HCT116 (cell line): ENCODE measurements at regions not wholly inside any gene's neighbourhood (a gene's known extent, or its start where the extent isn't known, plus 50 kb on each side); places are given as distances from the start of the nearest gene placed in this dataset.

ENCODE experiments used
- EZH2 ChIP-seq: fragments of 200-600 bp; sonication (generic); IDR thresholded peaks from 2 replicates; pipeline ENCODE4 v1.6.1; 2017; ENCODE audit warnings: antibody characterized with exemption, mixed run types
- POLR2A ChIP-seq: IDR thresholded peaks from 2 replicates; pipeline ENCODE4 v1.7.0; 2011; ENCODE audit warnings: borderline replicate concordance; ENCODE audit not compliant: insufficient read depth, insufficient read length; ENCODE audit errors: extremely low read depth
- YY1 ChIP-seq: IDR thresholded peaks from 2 replicates; pipeline ENCODE4 v1.6.1; 2011; ENCODE audit warnings: low read length, low read depth, moderate library complexity, mild to moderate bottlenecking; ENCODE audit not compliant: insufficient replicate concordance; ENCODE audit errors: extremely low read depth
- TF ChIP-seq, protein P1 (sequence below), 3 experiments: fragments of 200-600 bp in 1 of 3; sonication (generic) in 1 of 3; IDR thresholded peaks in 2 of 3; conservative IDR thresholded peaks in 1 of 3; 2 replicates each; pipeline ENCODE4 v1.5.1; 2012 to 2017; ENCODE audit warnings: low read depth in 2 of 3, low read length in 2 of 3, antibody characterized with exemption in 1 of 3, borderline replicate concordance in 1 of 3, control low read depth in 1 of 3, mild to moderate bottlenecking in 1 of 3, mixed read lengths in 1 of 3, mixed run types in 1 of 3, moderate library complexity in 1 of 3; ENCODE audit not compliant: insufficient read depth in 1 of 3
- TF ChIP-seq, protein P2 (sequence below): IDR thresholded peaks from 2 replicates; pipeline ENCODE4 v1.6.1; 2012

DNA sequence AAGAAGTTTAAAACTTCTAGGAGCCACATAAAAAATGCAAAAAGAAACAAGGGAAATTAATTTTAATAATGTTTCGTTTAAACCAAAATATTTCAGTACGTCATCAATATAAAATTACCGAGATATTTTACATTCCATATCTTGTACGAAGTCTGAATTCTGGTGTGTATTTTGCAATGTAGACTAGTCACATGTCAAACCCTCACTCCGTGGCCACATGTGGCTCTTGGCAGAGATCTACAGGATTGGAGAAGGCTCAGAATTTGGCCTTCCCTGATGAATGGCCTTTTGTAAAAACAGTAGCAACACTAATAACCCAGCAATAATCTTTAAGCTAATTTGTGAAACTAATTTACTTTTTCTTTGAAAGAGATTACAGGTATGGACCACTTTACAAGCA is 217.1 kb downstream of the PRL start:
- no peak for TF ChIP-seq YY1
- TF ChIP-seq EZH2 = no peak
- TF ChIP-seq, protein P1, sequence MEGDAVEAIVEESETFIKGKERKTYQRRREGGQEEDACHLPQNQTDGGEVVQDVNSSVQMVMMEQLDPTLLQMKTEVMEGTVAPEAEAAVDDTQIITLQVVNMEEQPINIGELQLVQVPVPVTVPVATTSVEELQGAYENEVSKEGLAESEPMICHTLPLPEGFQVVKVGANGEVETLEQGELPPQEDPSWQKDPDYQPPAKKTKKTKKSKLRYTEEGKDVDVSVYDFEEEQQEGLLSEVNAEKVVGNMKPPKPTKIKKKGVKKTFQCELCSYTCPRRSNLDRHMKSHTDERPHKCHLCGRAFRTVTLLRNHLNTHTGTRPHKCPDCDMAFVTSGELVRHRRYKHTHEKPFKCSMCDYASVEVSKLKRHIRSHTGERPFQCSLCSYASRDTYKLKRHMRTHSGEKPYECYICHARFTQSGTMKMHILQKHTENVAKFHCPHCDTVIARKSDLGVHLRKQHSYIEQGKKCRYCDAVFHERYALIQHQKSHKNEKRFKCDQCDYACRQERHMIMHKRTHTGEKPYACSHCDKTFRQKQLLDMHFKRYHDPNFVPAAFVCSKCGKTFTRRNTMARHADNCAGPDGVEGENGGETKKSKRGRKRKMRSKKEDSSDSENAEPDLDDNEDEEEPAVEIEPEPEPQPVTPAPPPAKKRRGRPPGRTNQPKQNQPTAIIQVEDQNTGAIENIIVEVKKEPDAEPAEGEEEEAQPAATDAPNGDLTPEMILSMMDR (IDR thresholded peaks at IDR 0.05 in 2 of 3, conservative IDR thresholded peaks at IDR 0.05 in 1 of 3; ENCODE audit: borderline replicate concordance in 1 of 3, insufficient read depth in 1 of 3, low read depth in 2 of 3, low read length in 2 of 3) = no peak
- no peak for TF ChIP-seq POLR2A
- TF ChIP-seq, protein P2, sequence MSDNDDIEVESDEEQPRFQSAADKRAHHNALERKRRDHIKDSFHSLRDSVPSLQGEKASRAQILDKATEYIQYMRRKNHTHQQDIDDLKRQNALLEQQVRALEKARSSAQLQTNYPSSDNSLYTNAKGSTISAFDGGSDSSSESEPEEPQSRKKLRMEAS = no peak
